Astrocyte (in vitro differentiated cells and primary cell): ENCODE measurements at regions not wholly inside any gene's neighbourhood (a gene's known extent, or its start where the extent isn't known, plus 50 kb on each side); places are given as distances from the start of the nearest gene placed in this dataset.

ENCODE experiments used
- DNase-seq: peaks from one replicate; pipeline ENCODE4 v3.0.0-alpha.2; 2010; ENCODE audit warnings: low read depth
- FAIRE-seq: peaks from 2 replicates; lab custom pipeline; 2011; peaks lifted over from hg19 to GRCh38; lab: Jason Lieb, UNC
- H2AFZ ChIP-seq: 2 replicates; pipeline ENCODE4 v1.6.0; 2012; ENCODE audit warnings: low read depth, low read length, inconsistent platforms
- H3K27ac ChIP-seq: 2 replicates; pipeline ENCODE4 v1.5.1; 2011; ENCODE audit warnings: low read depth, low read length, inconsistent platforms
- H3K27me3 ChIP-seq: 2 replicates; pipeline ENCODE4 v1.6.0; 2011; ENCODE audit warnings: low read length, inconsistent platforms; ENCODE audit not compliant: insufficient read depth
- H3K36me3 ChIP-seq: 2 replicates; pipeline ENCODE4 v1.5.1; 2011; ENCODE audit warnings: low read length, inconsistent platforms; ENCODE audit not compliant: insufficient read depth
- H3K4me1 ChIP-seq: 2 replicates; pipeline ENCODE4 v1.5.1; 2011; ENCODE audit warnings: low read length, inconsistent platforms; ENCODE audit not compliant: insufficient read depth
- H3K4me2 ChIP-seq: 2 replicates; pipeline ENCODE4 v1.6.0; 2012; ENCODE audit warnings: low read length, inconsistent platforms
- H3K4me3 ChIP-seq: 2 replicates; pipeline ENCODE4 v1.5.1; 2011; ENCODE audit warnings: low read depth, mild to moderate bottlenecking, low read length, inconsistent platforms; ENCODE audit not compliant: insufficient read depth
- H3K79me2 ChIP-seq: 2 replicates; pipeline ENCODE4 v1.6.0; 2012; ENCODE audit warnings: mild to moderate bottlenecking, low read length, inconsistent platforms; ENCODE audit not compliant: insufficient read depth
- H3K9ac ChIP-seq: 2 replicates; pipeline ENCODE4 v1.6.0; 2012; ENCODE audit warnings: mild to moderate bottlenecking, low read length, inconsistent platforms
- H3K9me3 ChIP-seq: 2 replicates; pipeline ENCODE4 v1.5.1; 2012; ENCODE audit warnings: low read depth, mild to moderate bottlenecking, low read length, inconsistent platforms; ENCODE audit not compliant: insufficient read depth
- H4K20me1 ChIP-seq: 2 replicates; pipeline ENCODE4 v1.6.0; 2012; ENCODE audit warnings: low read length, inconsistent platforms; ENCODE audit not compliant: insufficient read depth
- H3K27ac Mint-ChIP-seq: one replicate; pipeline ENCODE4 v1.8.0; 2021; ENCODE audit warnings: mild to moderate bottlenecking, mixed read lengths; ENCODE audit not compliant: unreplicated experiment
- H3K27me3 Mint-ChIP-seq: one replicate; pipeline ENCODE4 v1.8.0; 2021; ENCODE audit warnings: low read depth, mixed read lengths; ENCODE audit not compliant: unreplicated experiment
- H3K36me3 Mint-ChIP-seq: one replicate; pipeline ENCODE4 v1.8.0; 2021; ENCODE audit warnings: low read depth, mixed read lengths; ENCODE audit not compliant: unreplicated experiment
- H3K4me1 Mint-ChIP-seq: one replicate; pipeline ENCODE4 v1.8.0; 2021; ENCODE audit warnings: low read depth, mixed read lengths; ENCODE audit not compliant: unreplicated experiment
- H3K4me3 Mint-ChIP-seq: one replicate; pipeline ENCODE4 v1.8.0; 2021; ENCODE audit warnings: mild to moderate bottlenecking, moderate library complexity, mixed read lengths; ENCODE audit not compliant: unreplicated experiment
- H3K9me3 Mint-ChIP-seq: one replicate; pipeline ENCODE4 v1.8.0; 2021; ENCODE audit warnings: mild to moderate bottlenecking, mixed read lengths; ENCODE audit not compliant: unreplicated experiment
- EZH2 ChIP-seq: IDR thresholded peaks from 2 replicates; pipeline ENCODE4 v1.6.1; 2012; ENCODE audit warnings: mild to moderate bottlenecking, low read length, inconsistent platforms; ENCODE audit not compliant: insufficient read depth
- TF ChIP-seq, protein P1 (sequence below): IDR thresholded peaks from 2 replicates; pipeline ENCODE4 v1.5.1; 2011; ENCODE audit warnings: low read depth, mild to moderate bottlenecking, inconsistent platforms, low read length, moderate library complexity; ENCODE audit not compliant: insufficient read depth

DNA sequence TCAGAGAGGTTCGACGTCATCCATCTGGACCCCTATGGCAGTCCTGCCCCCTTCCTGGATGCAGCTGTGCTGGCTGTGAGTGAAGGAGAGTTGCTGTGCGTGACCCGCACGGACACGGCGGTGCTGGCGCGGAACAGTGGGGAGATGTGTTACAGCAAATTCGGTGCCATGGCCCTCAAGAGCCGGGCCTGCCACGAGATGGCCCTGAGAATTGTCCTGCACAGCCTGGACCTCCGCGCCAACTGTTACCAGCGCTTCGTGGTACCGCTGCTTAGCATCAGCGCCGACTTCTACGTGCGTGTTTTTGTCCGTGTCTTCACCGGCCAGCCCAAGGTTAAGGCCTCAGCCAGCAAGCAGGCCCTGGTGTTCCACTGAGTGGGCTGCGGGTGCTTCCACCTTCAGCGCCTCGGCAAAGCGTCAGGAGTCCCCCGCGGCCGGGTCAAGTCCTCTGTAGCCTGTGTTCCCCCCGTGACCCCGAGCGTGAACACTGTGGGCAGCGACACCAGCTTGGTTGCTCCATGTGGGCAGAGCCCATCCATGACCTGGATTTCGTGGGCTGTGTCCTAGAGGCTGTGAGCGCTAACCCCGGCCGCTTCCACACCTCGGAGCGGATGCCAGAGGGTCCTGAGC is 186.7 kb upstream of the SLITRK2 start:
- Mint-ChIP-seq H3K9me3 (peaks cover 2% of the 10 kb centered on the region), H3K27ac (no peak overlapping the region), H3K4me3 (no peak overlapping the region), H3K27me3 (no peaks in the 10 kb centered on the region), H3K36me3 (no peaks in the 10 kb centered on the region), H3K4me1 (no peaks in the 10 kb centered on the region)
- Histone ChIP-seq H3K36me3 (no peaks in the 10 kb centered on the region), H3K4me1 (no peaks in the 10 kb centered on the region), H3K4me3 (no peak overlapping the region), H3K9me3 (no peaks in the 10 kb centered on the region), H3K4me2 (no peak overlapping the region), H2AFZ (no peak overlapping the region), H3K27me3 (no peaks in the 10 kb centered on the region), H3K27ac (no peak overlapping the region), H3K79me2 (no peaks in the 10 kb centered on the region), H4K20me1 (no peaks in the 10 kb centered on the region), H3K9ac (no peak overlapping the region)
- TF ChIP-seq, protein P1, sequence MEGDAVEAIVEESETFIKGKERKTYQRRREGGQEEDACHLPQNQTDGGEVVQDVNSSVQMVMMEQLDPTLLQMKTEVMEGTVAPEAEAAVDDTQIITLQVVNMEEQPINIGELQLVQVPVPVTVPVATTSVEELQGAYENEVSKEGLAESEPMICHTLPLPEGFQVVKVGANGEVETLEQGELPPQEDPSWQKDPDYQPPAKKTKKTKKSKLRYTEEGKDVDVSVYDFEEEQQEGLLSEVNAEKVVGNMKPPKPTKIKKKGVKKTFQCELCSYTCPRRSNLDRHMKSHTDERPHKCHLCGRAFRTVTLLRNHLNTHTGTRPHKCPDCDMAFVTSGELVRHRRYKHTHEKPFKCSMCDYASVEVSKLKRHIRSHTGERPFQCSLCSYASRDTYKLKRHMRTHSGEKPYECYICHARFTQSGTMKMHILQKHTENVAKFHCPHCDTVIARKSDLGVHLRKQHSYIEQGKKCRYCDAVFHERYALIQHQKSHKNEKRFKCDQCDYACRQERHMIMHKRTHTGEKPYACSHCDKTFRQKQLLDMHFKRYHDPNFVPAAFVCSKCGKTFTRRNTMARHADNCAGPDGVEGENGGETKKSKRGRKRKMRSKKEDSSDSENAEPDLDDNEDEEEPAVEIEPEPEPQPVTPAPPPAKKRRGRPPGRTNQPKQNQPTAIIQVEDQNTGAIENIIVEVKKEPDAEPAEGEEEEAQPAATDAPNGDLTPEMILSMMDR: no peak
- no peak for TF ChIP-seq EZH2
- DNase-seq (no peak), FAIRE-seq (no peak)

DNA sequence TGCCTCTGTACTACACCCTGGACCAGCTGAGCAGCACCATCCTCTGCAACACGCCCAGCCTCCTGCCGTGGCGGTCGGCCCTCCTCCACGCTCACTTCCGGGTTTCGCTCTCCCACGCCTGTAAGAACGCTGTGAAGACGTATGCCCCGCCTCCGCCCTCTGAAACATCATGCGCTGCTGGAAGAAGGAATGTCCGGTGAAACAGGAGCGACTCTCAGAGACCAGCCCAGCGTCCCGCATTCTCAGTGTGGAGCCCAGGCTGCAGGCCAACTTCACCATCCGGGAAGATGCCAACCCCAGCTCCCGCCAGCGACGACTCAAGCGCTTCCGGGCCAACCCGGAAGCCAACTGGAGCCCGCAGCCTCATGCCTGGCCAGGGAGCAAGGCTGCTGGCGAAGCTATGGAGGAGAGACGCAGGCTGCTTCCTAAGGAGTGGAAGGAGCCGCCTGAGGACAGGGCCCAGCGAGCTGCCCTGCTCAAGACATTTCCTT is 186.1 kb upstream of the SLITRK2 start:
- no peak overlapping the region for H3K27ac ChIP-seq
- no peak for TF ChIP-seq EZH2
- TF ChIP-seq, protein P1: no peak
- H3K4me1 Mint-ChIP-seq: no peaks in the 10 kb centered on the region
- no peak overlapping the region for H2AFZ ChIP-seq
- no peak overlapping the region for H3K4me3 Mint-ChIP-seq
- no peaks in the 10 kb centered on the region for H3K27me3 Mint-ChIP-seq
- no peak overlapping the region for H3K4me3 ChIP-seq
- H3K36me3 ChIP-seq: no peaks in the 10 kb centered on the region
- no peak overlapping the region for H3K9ac ChIP-seq
- H3K27ac Mint-ChIP-seq: no peak overlapping the region
- no peaks in the 10 kb centered on the region for H3K79me2 ChIP-seq
- H3K4me1 ChIP-seq: no peaks in the 10 kb centered on the region
- FAIRE-seq (no peak), DNase-seq (no peak)
- H3K36me3 Mint-ChIP-seq: no peaks in the 10 kb centered on the region
- no peaks in the 10 kb centered on the region for H3K9me3 ChIP-seq
- peaks cover 2% of the 10 kb centered on the region for H3K9me3 Mint-ChIP-seq
- H4K20me1 ChIP-seq: no peaks in the 10 kb centered on the region
- H3K27me3 ChIP-seq: no peaks in the 10 kb centered on the region
- no peak overlapping the region for H3K4me2 ChIP-seq

DNA sequence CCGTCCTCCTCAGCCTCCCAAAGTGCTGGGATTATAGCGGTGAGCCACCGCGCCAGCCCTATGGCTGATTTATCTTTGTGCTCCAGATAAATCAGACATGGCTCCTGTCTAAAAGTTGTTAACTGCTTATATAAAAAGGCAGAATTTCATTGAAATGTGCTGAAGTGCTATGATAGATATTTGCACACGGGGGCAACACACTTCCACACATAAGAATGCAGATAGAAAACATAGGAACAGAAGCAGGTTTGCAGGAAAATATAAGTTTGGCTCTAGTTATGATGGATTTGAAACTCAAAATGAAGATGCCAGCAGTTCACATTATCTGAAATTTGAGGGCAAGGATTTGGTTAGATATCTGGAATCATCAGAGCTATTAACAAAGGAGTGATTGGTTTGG is 163.1 kb upstream of the SLITRK2 start:
- no peak for DNase-seq
- Mint-ChIP-seq H3K36me3 (no peaks in the 10 kb centered on the region), H3K9me3 (no peaks in the 10 kb centered on the region), H3K27ac (no peak overlapping the region), H3K27me3 (no peaks in the 10 kb centered on the region), H3K4me1 (no peaks in the 10 kb centered on the region), H3K4me3 (no peak overlapping the region)
- no peaks in the 10 kb centered on the region for H4K20me1 ChIP-seq
- no peak overlapping the region for H2AFZ ChIP-seq
- no peak overlapping the region for H3K4me2 ChIP-seq
- no peaks in the 10 kb centered on the region for H3K9me3 ChIP-seq
- FAIRE-seq: peak; percentile 26
- no peaks in the 10 kb centered on the region for H3K27me3 ChIP-seq
- H3K79me2 ChIP-seq: no peaks in the 10 kb centered on the region
- no peak overlapping the region for H3K9ac ChIP-seq
- H3K4me3 ChIP-seq: no peak overlapping the region
- H3K4me1 ChIP-seq: no peaks in the 10 kb centered on the region
- TF ChIP-seq EZH2: no peak
- TF ChIP-seq, protein P1: no peak
- H3K27ac ChIP-seq: no peak overlapping the region
- no peaks in the 10 kb centered on the region for H3K36me3 ChIP-seq
